A172 (cell line): ENCODE measurements at regions not wholly inside any gene's neighbourhood (a gene's known extent, or its start where the extent isn't known, plus 50 kb on each side); places are given as distances from the start of the nearest gene placed in this dataset.

Source experiments
- DNase-seq: peaks from one replicate; pipeline ENCODE4 v3.0.0-alpha.2; 2015; ENCODE audit warnings: low spot score

- DNase-seq: no peak
Observed at GRCh38 chr2:153812632-153813031, 59.1 kb upstream of the GALNT13 start.

DNA sequence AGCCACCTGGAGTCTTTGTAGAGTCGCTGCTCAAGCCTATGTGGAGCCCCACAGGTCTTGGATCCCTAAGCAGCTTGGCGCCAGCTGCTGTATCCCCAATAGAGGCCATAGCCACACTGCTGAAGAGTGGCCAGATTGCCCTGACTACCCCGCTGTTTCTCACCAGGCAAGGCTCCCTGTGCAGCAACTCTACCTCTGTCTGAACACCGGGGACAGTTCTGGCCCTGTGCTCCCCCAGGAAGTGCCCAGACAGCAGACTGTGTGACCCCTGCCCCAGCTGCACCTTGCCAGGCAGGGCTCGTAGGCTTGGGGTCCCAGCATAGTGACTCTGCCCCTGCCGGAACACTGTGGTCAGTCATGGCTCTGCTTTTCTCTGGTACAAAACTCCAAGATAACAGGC is 53.5 kb upstream of the GALNT13 start:
- no peak for DNase-seq

DNA sequence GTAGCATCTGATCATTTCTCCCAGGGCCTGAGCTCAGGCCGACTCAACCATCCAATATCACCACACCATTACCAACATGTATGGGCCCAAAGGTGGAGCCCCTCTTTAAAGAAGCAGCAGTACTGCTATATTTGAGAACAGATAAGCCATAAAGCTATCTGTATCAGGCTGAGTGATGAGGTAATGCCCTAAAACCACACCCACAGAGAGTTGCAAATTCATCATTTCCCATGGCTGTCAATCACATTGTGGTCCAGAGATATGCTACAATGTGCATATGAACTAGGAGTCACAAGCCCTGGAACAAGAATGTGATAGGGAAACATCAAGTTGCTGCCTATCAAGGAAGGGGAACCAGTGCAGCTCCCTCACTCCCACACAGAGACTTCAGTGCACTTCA is 52.6 kb upstream of the GALNT13 start:
- DNase-seq: no peak

GRCh38 chr2:153819501-153819900 is 52.2 kb upstream of the GALNT13 start:
- peak; percentile 3 for DNase-seq
